ENCODE measurements at regions not wholly inside any gene's neighbourhood (a gene's known extent, or its start where the extent isn't known, plus 50 kb on each side); places are given as distances from the start of the nearest gene placed in this dataset.

DNA sequence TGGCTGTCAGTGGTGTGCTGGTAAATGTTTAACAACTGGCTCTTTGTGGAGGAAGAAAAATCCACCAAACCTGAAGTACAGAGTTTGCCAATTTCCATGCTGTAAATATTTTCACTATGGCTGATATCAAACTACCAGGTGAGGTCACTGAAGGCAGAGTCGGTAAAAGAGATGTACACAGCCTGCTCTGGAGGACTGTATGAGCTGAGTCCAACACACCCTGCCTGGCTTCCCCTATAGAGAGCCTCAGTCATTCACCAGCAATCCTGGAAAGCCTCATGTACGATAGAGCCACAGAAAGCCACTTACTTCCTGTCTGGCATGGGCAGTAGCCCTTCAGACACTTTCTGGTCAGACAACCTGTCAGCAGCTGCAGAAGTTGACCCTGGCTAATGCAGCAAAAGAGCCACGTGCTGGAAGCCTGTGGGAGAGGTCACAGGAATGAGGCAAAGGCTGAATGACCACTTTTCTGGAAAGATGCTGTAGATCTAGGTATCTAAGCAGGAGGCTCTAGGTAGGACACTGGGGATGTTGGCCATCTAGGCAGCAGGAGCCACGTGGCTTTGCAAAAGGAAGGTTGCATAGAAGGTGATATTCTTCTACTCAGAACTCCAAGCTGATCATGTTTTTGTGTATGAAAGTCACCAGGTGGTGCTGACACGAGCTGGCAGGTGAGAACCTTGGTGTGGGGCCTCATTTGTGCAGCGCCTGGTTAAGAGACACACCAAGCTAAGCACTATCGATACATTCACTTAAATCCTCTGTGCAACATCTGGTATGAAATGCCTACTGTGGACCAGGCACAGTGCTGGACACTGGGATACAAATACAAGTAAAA, 553.9 kb downstream of the VRK1 start:
- POLR2A ChIA-PET, result no interaction called here
- no peak for TF ChIP-seq ZNF391 (tag by site-specific recombination; IDR thresholded peaks at IDR 0.05; ENCODE audit: borderline replicate concordance, low read depth)
- TF ChIP-seq ZNF792 (tag by site-specific recombination; IDR thresholded peaks at IDR 0.05), result no peak
- no peak for TF ChIP-seq MYNN (tag by site-specific recombination; IDR thresholded peaks at IDR 0.05; ENCODE audit: borderline replicate concordance)
- TF ChIP-seq ZNF529 (tag by site-specific recombination; IDR thresholded peaks at IDR 0.05; ENCODE audit: insufficient replicate concordance), result no peak
- TF ChIP-seq ZNF140 (tag by site-specific recombination; IDR thresholded peaks at IDR 0.05), result no peak

GRCh38 chr14:97353102-97353501, 555.9 kb downstream of the VRK1 start:
- CTCF ChIA-PET, result interaction anchor here (0.7 kb wide), 1 partner anchor 650 kb away, joined by 3 read pairs; no protein-coding TSS in a partner anchor
- Histone ChIP-seq H3K36me3 (ENCODE audit: control insufficient read depth in 2 of 2, insufficient read depth in 1 of 2, low read length in 2 of 2) (no peaks in the 10 kb centered on the region), H3K27ac (ENCODE audit: extremely low read depth, low read depth, low read length) (no peak overlapping the region), H3K4me1 (ENCODE audit: control insufficient read depth, insufficient read depth, low read length) (no peaks in the 10 kb centered on the region), H3K9me3 (ENCODE audit: control insufficient read depth, insufficient read depth, low read depth, low read length) (no peaks in the 10 kb centered on the region), H3K4me3 (ENCODE audit: low read depth, low read length) (no peak overlapping the region)
- POLR2A ChIA-PET, result no interaction called here
- no peak for TF ChIP-seq FEZF1 (tag by site-specific recombination; IDR thresholded peaks at IDR 0.05)
- no peak for TF ChIP-seq OVOL3 (tag by site-specific recombination; IDR thresholded peaks at IDR 0.05)
- no peak for TF ChIP-seq ZNF629 (tag by site-specific recombination; IDR thresholded peaks at IDR 0.05)
- TF ChIP-seq PRDM6 (tag by site-specific recombination; IDR thresholded peaks at IDR 0.05), result no peak
- TF ChIP-seq ZNF214 (tag by site-specific recombination; IDR thresholded peaks at IDR 0.05; ENCODE audit: borderline replicate concordance), result no peak
- TF ChIP-seq TRIM28 (IDR thresholded peaks at IDR 0.05; ENCODE audit: borderline replicate concordance, low read length), result no peak
- TF ChIP-seq ZNF473 (tag by site-specific recombination; IDR thresholded peaks at IDR 0.05), result no peak
- no peak for TF ChIP-seq ZNF843 (tag by site-specific recombination; IDR thresholded peaks at IDR 0.05)
- TF ChIP-seq SCRT1 (tag by site-specific recombination; IDR thresholded peaks at IDR 0.05; ENCODE audit: borderline replicate concordance), result no peak
- no peak for TF ChIP-seq ZNF341 (tag by site-specific recombination; IDR thresholded peaks at IDR 0.05; ENCODE audit: low read depth)

More for the DNA sequence above, 553.9 kb downstream of the VRK1 start:
- Histone ChIP-seq H3K27ac (ENCODE audit: extremely low read depth, low read depth, low read length) (no peak overlapping the region), H3K4me3 (ENCODE audit: low read depth, low read length) (no peak overlapping the region), H3K4me1 (ENCODE audit: control insufficient read depth, insufficient read depth, low read length) (no peaks in the 10 kb centered on the region), H3K36me3 (ENCODE audit: control insufficient read depth in 2 of 2, insufficient read depth in 1 of 2, low read length in 2 of 2) (no peaks in the 10 kb centered on the region), H3K9me3 (ENCODE audit: control insufficient read depth, insufficient read depth, low read depth, low read length) (no peaks in the 10 kb centered on the region)
- CTCF ChIA-PET, result no interaction called here

DNA sequence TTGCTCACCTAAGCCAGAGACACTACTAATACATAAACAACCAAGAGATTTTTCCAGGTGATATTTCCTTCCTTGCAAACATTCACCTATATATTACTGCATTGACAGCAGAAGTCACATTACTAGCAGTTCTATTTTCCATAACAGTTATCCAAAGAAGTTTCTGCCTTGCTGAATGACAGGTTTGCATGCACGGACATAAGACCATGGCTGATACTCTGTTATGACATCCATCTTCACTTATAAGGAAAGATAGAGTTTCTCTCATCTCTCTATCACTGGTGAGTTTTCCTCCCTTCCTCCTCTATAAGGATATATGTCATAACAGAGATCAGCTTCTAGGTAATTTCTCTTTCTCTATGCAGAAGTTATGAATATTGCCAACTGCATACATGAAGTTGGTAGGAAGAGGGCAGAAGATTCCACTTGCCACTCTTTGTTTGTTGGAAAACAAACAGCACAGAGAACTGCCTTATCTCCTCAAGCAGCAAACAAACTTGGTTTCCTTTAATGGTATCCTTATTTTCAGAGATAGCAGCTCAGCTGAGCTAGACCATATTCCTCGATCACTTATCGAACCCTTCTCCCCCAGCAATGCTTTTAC, 557.0 kb downstream of the VRK1 start:
- Histone ChIP-seq H3K4me1 (ENCODE audit: control insufficient read depth, insufficient read depth, low read length) (no peaks in the 10 kb centered on the region), H3K27ac (ENCODE audit: extremely low read depth, low read depth, low read length) (no peak overlapping the region), H3K9me3 (ENCODE audit: control insufficient read depth, insufficient read depth, low read depth, low read length) (no peaks in the 10 kb centered on the region), H3K4me3 (ENCODE audit: low read depth, low read length) (no peak overlapping the region), H3K36me3 (ENCODE audit: control insufficient read depth in 2 of 2, insufficient read depth in 1 of 2, low read length in 2 of 2) (no peaks in the 10 kb centered on the region)
- TF ChIP-seq ZNF138 (tag by site-specific recombination; IDR thresholded peaks at IDR 0.05; ENCODE audit: borderline replicate concordance) (no peak), ZNF623 (tag by site-specific recombination; IDR thresholded peaks at IDR 0.05) (no peak), ZNF292 (tag by site-specific recombination; IDR thresholded peaks at IDR 0.05; ENCODE audit: borderline replicate concordance, low read depth) (no peak), PRDM4 (tag by site-specific recombination; IDR thresholded peaks at IDR 0.05) (no peak), KLF10 (tag by site-specific recombination; IDR thresholded peaks at IDR 0.05) (no peak), ZNF514 (tag by site-specific recombination; IDR thresholded peaks at IDR 0.05) (no peak)
- TF ChIP-seq, protein P1, sequence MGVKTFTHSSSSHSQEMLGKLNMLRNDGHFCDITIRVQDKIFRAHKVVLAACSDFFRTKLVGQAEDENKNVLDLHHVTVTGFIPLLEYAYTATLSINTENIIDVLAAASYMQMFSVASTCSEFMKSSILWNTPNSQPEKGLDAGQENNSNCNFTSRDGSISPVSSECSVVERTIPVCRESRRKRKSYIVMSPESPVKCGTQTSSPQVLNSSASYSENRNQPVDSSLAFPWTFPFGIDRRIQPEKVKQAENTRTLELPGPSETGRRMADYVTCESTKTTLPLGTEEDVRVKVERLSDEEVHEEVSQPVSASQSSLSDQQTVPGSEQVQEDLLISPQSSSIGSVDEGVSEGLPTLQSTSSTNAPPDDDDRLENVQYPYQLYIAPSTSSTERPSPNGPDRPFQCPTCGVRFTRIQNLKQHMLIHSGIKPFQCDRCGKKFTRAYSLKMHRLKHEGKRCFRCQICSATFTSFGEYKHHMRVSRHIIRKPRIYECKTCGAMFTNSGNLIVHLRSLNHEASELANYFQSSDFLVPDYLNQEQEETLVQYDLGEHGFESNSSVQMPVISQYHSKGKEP (tag by site-specific recombination; IDR thresholded peaks at IDR 0.05), result no peak
- TF ChIP-seq, protein P2, sequence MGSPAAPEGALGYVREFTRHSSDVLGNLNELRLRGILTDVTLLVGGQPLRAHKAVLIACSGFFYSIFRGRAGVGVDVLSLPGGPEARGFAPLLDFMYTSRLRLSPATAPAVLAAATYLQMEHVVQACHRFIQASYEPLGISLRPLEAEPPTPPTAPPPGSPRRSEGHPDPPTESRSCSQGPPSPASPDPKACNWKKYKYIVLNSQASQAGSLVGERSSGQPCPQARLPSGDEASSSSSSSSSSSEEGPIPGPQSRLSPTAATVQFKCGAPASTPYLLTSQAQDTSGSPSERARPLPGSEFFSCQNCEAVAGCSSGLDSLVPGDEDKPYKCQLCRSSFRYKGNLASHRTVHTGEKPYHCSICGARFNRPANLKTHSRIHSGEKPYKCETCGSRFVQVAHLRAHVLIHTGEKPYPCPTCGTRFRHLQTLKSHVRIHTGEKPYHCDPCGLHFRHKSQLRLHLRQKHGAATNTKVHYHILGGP (tag by site-specific recombination; IDR thresholded peaks at IDR 0.05), result no peak
- CTCF ChIA-PET, result interaction anchor here (0.7 kb wide), 1 partner anchor 1870 kb away, joined by 3 read pairs; no protein-coding TSS in a partner anchor
- POLR2A ChIA-PET, result no interaction called here
